ENCODE measurements at regions not wholly inside any gene's neighbourhood (a gene's known extent, or its start where the extent isn't known, plus 50 kb on each side); places are given as distances from the start of the nearest gene placed in this dataset.

DNA sequence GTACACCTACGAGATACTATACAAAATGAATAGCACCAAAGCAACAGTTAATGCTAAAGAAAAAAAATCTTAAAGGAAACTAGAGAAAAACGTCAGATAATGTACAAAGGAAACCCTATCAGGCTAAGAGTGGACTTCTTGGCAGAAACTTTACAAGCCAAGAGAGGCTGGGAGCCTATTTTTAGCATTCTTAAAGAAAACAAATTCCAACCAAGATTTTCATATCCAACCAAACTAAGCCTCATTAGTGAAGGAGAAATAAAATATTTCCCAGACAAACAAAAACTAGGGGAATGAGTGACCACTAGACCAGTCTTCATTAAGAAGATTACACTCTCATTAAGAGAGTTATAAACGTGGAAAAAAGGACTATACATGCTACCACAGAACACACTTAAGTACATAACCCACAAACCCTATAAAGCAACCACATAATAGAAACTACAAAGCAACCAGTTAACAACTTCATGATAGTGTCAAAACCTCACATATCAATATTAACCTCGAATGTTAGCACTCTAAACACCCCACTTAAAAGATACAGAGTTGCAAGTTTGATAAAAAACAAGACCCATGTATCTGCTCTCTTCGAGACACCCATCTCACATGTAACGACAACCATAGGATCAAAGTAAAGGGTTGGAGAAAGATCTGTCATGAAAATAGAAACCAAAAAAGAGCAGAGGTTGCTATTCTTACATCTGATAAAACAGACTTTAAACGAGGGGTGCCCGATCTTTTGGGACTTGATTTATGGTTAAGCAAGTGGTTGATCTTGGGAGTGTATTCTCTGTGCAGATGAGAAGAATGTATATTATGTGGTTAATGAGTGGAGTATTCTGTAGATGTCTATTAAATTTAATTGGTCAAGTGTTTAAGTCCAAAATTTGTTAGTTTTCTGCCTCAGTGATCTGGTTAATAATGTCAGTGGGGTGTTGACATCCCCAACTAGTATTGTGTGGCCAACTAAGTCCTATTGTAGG, 1301.4 kb downstream of the PLA2G4A start:
- TF ChIP-seq, protein P1, sequence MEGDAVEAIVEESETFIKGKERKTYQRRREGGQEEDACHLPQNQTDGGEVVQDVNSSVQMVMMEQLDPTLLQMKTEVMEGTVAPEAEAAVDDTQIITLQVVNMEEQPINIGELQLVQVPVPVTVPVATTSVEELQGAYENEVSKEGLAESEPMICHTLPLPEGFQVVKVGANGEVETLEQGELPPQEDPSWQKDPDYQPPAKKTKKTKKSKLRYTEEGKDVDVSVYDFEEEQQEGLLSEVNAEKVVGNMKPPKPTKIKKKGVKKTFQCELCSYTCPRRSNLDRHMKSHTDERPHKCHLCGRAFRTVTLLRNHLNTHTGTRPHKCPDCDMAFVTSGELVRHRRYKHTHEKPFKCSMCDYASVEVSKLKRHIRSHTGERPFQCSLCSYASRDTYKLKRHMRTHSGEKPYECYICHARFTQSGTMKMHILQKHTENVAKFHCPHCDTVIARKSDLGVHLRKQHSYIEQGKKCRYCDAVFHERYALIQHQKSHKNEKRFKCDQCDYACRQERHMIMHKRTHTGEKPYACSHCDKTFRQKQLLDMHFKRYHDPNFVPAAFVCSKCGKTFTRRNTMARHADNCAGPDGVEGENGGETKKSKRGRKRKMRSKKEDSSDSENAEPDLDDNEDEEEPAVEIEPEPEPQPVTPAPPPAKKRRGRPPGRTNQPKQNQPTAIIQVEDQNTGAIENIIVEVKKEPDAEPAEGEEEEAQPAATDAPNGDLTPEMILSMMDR (conservative IDR thresholded peaks at IDR 0.05): no peak
- no peak for DNase-seq (ENCODE audit: extremely low spot score, unreplicated experiment)
- Mint-ChIP-seq H3K27me3 (no peaks in the 10 kb centered on the region), H3K36me3 (no peaks in the 10 kb centered on the region), H3K4me1 (ENCODE audit: unreplicated experiment) (no peaks in the 10 kb centered on the region), H3K9me3 (no peaks in the 10 kb centered on the region), H3K27ac (no peak overlapping the region), H3K4me3 (no peak overlapping the region)

DNA sequence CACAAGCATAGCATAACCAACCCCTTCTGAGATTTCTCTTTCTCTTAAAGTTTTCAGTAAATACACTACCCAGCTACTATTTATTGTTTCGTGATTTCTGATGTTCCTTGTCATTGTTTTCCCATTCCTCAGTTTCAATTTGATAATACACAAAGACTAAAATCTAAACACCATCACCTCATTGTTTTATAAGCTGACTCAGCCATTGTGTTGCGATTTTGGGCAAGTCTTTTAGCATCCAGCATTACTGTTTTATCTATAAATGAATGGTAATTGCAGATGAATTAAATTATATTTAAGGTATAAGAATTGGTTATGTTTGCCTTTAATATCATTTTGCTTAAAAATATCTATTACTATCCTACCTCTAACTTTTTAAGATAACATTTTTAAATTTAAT, 1308.5 kb downstream of the PLA2G4A start:
- H3K4me1 Mint-ChIP-seq (ENCODE audit: unreplicated experiment): no peaks in the 10 kb centered on the region
- H3K4me3 Mint-ChIP-seq: no peak overlapping the region
- no peaks in the 10 kb centered on the region for H3K9me3 Mint-ChIP-seq
- no peaks in the 10 kb centered on the region for H3K36me3 Mint-ChIP-seq
- H3K27ac Mint-ChIP-seq: no peak overlapping the region
- TF ChIP-seq, protein P1 (conservative IDR thresholded peaks at IDR 0.05): no peak
- no peak for DNase-seq (ENCODE audit: extremely low spot score, unreplicated experiment)
- no peaks in the 10 kb centered on the region for H3K27me3 Mint-ChIP-seq

DNA sequence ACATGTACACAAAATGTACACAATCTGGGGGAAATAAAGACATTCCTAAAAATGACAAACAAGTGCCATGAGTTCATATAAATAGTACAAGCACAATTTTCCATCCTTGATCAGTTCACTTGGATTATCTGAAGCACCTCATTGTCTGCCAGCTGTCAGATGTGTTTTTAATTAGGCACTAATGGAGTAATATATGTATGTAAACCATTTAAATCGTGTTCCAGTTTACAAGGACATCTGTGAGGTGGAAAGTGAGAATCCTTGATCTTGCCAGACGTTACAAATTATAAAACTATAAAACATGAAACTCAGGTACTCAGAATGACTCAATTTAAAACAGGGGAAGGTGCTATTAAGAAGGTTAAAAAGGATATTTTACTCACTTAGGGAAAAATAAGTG, 1312.2 kb downstream of the PLA2G4A start:
- TF ChIP-seq, protein P1 (conservative IDR thresholded peaks at IDR 0.05): no peak
- H3K27ac Mint-ChIP-seq: no peak overlapping the region
- DNase-seq (ENCODE audit: extremely low spot score, unreplicated experiment): no peak
- H3K36me3 Mint-ChIP-seq: no peaks in the 10 kb centered on the region
- H3K9me3 Mint-ChIP-seq: no peaks in the 10 kb centered on the region
- no peak overlapping the region for H3K4me3 Mint-ChIP-seq
- H3K27me3 Mint-ChIP-seq: no peaks in the 10 kb centered on the region
- H3K4me1 Mint-ChIP-seq (ENCODE audit: unreplicated experiment): no peaks in the 10 kb centered on the region

DNA sequence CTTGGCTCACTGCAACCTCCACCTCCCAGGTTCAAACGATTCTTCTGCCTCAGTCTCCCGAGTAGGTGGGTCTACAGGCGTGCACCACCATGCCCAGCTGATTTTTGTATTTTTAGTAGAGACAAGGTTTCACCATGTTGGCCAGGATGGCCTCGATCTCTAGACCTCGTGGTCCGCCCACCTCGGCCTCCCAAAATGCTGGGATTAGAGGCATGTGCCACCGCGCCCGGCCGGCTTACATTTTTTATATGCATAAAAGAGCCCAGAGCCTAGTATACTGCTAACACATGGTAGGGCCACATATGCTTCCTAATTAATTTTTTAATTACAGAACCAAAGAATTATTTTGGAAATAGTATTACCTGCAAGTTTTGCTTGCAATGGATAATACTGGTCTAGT, 1325.4 kb downstream of the PLA2G4A start:
- no peak overlapping the region for H3K4me3 Mint-ChIP-seq
- H3K4me1 Mint-ChIP-seq (ENCODE audit: unreplicated experiment): no peaks in the 10 kb centered on the region
- no peak overlapping the region for H3K27ac Mint-ChIP-seq
- TF ChIP-seq, protein P1 (conservative IDR thresholded peaks at IDR 0.05): no peak
- DNase-seq (ENCODE audit: extremely low spot score, unreplicated experiment): no peak
- no peaks in the 10 kb centered on the region for H3K27me3 Mint-ChIP-seq
- no peaks in the 10 kb centered on the region for H3K36me3 Mint-ChIP-seq
- H3K9me3 Mint-ChIP-seq: no peaks in the 10 kb centered on the region

DNA sequence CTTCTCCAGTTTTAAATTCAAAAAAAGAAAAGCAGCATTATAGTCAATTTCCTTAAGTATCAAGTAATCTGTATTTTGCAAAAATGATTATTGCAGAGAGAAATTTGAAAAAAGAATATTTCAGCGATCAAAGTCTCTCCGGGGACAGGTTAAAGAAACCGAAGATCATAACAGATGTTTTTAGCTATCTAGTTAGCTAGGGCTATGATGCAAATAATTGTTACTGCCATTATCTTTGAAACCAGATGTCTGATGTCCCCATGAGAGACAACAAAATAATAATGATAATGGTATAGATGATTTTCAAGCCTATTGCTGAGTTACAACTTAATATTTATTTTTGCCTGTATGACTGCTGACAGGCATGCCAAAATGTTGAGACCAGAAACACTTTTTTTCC, 1326.0 kb downstream of the PLA2G4A start:
- TF ChIP-seq, protein P1 (conservative IDR thresholded peaks at IDR 0.05): no peak
- H3K27me3 Mint-ChIP-seq: no peaks in the 10 kb centered on the region

More for the DNA sequence above, 1326.0 kb downstream of the PLA2G4A start:
- H3K4me3 Mint-ChIP-seq: no peak overlapping the region
- no peaks in the 10 kb centered on the region for H3K9me3 Mint-ChIP-seq
- DNase-seq (ENCODE audit: extremely low spot score, unreplicated experiment): no peak
- no peak overlapping the region for H3K27ac Mint-ChIP-seq
- no peaks in the 10 kb centered on the region for H3K4me1 Mint-ChIP-seq (ENCODE audit: unreplicated experiment)
- no peaks in the 10 kb centered on the region for H3K36me3 Mint-ChIP-seq

Measured in type B pancreatic cell (in vitro differentiated cells).